Fibroblast of lung (primary cell): ENCODE measurements at regions not wholly inside any gene's neighbourhood (a gene's known extent, or its start where the extent isn't known, plus 50 kb on each side); places are given as distances from the start of the nearest gene placed in this dataset.
A peak's percentile ranks its signal among the peaks of the same experiment; 100 is the strongest.

Source experiments
- DNase-seq, 2 donors: peaks; one replicate each; pipeline versions ENCODE4 v3.0.0 to v3.0.0-alpha.2; 2010; ENCODE audit warnings: low read depth in 2 of 2
- H2AFZ ChIP-seq: 2 replicates; pipeline ENCODE4 v1.5.1; 2012; ENCODE audit warnings: low read length, control low read depth, inconsistent platforms
- H3K27ac ChIP-seq: 2 replicates; pipeline ENCODE4 v1.5.1; 2011; ENCODE audit warnings: low read length, control low read depth; ENCODE audit not compliant: insufficient read depth
- H3K27me3 ChIP-seq: 2 replicates; pipeline ENCODE4 v1.5.1; 2011; ENCODE audit warnings: mild to moderate bottlenecking, low read length; ENCODE audit not compliant: control insufficient read depth, insufficient read depth
- H3K36me3 ChIP-seq: 2 replicates; pipeline ENCODE4 v1.5.1; 2011; ENCODE audit warnings: low read length; ENCODE audit not compliant: control insufficient read depth, insufficient read depth
- H3K4me1 ChIP-seq: 2 replicates; pipeline ENCODE4 v1.5.1; 2011; ENCODE audit warnings: low read length; ENCODE audit not compliant: control insufficient read depth, insufficient read depth; ENCODE audit errors: extremely low read depth
- H3K4me2 ChIP-seq: 2 replicates; pipeline ENCODE4 v1.5.1; 2011; ENCODE audit warnings: low read length, control low read depth; ENCODE audit not compliant: insufficient read depth; ENCODE audit errors: extremely low read depth
- H3K4me3 ChIP-seq, 4 experiments: fragments of 200-600 bp in 1 of 4; sonication (generic) in 1 of 4; replicated peaks in 1 of 4; 2 replicates each; pipeline ENCODE4 v1.5.1; 2011 to 2016; ENCODE audit warnings: low read length in 4 of 4, low read depth in 3 of 4, mild to moderate bottlenecking in 3 of 4, control low read depth in 2 of 4, inconsistent platforms in 1 of 4, mixed read lengths in 1 of 4; ENCODE audit not compliant: insufficient read depth in 1 of 4; ENCODE audit errors: control extremely low read depth in 1 of 4
- H3K79me2 ChIP-seq: 2 replicates; pipeline ENCODE4 v1.5.1; 2012; ENCODE audit warnings: mild to moderate bottlenecking, low read length, inconsistent platforms; ENCODE audit not compliant: control insufficient read depth, insufficient read depth
- H3K9ac ChIP-seq: 2 replicates; pipeline ENCODE4 v1.5.1; 2011; ENCODE audit warnings: mild to moderate bottlenecking, low read length, control low read depth; ENCODE audit not compliant: insufficient read depth
- H3K9me3 ChIP-seq: 2 replicates; pipeline ENCODE4 v1.5.1; 2012; ENCODE audit warnings: low read depth, low read length; ENCODE audit not compliant: control insufficient read depth, insufficient read depth
- H4K20me1 ChIP-seq: 2 replicates; pipeline ENCODE4 v1.5.1; 2011; ENCODE audit warnings: low read length; ENCODE audit not compliant: control insufficient read depth, insufficient read depth; ENCODE audit errors: extremely low read depth
- CTCF ChIP-seq, 2 donors: IDR thresholded peaks in 1 of 2; conservative IDR thresholded peaks in 1 of 2; 1 replicate in 1 of 2; 2 replicates in 1 of 2; pipeline ENCODE4 v1.5.1; 2011 to 2012; ENCODE audit warnings: low read length in 2 of 2, control low read depth in 1 of 2, inconsistent platforms in 1 of 2, low read depth in 1 of 2, mild to moderate bottlenecking in 1 of 2
- EZH2 ChIP-seq: IDR thresholded peaks from 2 replicates; pipeline ENCODE4 v1.5.1; 2012; ENCODE audit warnings: low read length, control low read depth, mild to moderate bottlenecking; ENCODE audit errors: missing control alignments

- no peak for TF ChIP-seq EZH2
- no peak for TF ChIP-seq CTCF (conservative IDR thresholded peaks at IDR 0.05 in 1 of 2, IDR thresholded peaks at IDR 0.05 in 1 of 2; ENCODE audit: low read depth in 1 of 2, low read length in 2 of 2)
- no peak overlapping the region for H2AFZ ChIP-seq
- no peaks in the 10 kb centered on the region for H3K27me3 ChIP-seq
- DNase-seq: peak; percentile 58 to 99
- peak overlapping the region; percentile 32 for H3K4me2 ChIP-seq
- H3K4me1 ChIP-seq: peaks cover 6% of the 10 kb centered on the region
- no peak overlapping the region for H3K4me3 ChIP-seq
- H4K20me1 ChIP-seq: no peaks in the 10 kb centered on the region
- H3K79me2 ChIP-seq: no peaks in the 10 kb centered on the region
- H3K27ac ChIP-seq: no peak overlapping the region
- no peaks in the 10 kb centered on the region for H3K9me3 ChIP-seq
- no peak overlapping the region for H3K9ac ChIP-seq
- H3K36me3 ChIP-seq: no peaks in the 10 kb centered on the region
Measured at GRCh38 chr14:80388980-80389711, 177.8 kb upstream of the DIO2 start.

GRCh38 chr14:80387563-80387981 lies 176.3 kb upstream of the DIO2 start:
- Histone ChIP-seq H3K27me3 (no peaks in the 10 kb centered on the region), H3K4me2 (no peak overlapping the region), H3K36me3 (no peaks in the 10 kb centered on the region), H3K4me3 (no peak overlapping the region), H3K9me3 (no peaks in the 10 kb centered on the region), H3K4me1 (peaks cover 6% of the 10 kb centered on the region), H3K79me2 (no peaks in the 10 kb centered on the region), H3K27ac (no peak overlapping the region), H2AFZ (no peak overlapping the region), H3K9ac (no peak overlapping the region), H4K20me1 (no peaks in the 10 kb centered on the region)
- DNase-seq: peak in 1 of 2 donors; percentile 83
- TF ChIP-seq CTCF (conservative IDR thresholded peaks at IDR 0.05 in 1 of 2, IDR thresholded peaks at IDR 0.05 in 1 of 2; ENCODE audit: low read depth in 1 of 2, low read length in 2 of 2): no peak
- TF ChIP-seq EZH2: no peak

- Histone ChIP-seq H3K27me3 (no peaks in the 10 kb centered on the region), H3K4me3 (no peak overlapping the region), H3K36me3 (no peaks in the 10 kb centered on the region), H3K4me2 (no peak overlapping the region), H3K27ac (no peak overlapping the region), H3K79me2 (no peaks in the 10 kb centered on the region), H2AFZ (no peak overlapping the region), H3K9me3 (no peaks in the 10 kb centered on the region), H3K4me1 (peaks cover 6% of the 10 kb centered on the region), H3K9ac (no peak overlapping the region), H4K20me1 (no peaks in the 10 kb centered on the region)
- DNase-seq: no peak
- TF ChIP-seq CTCF (conservative IDR thresholded peaks at IDR 0.05 in 1 of 2, IDR thresholded peaks at IDR 0.05 in 1 of 2; ENCODE audit: low read depth in 1 of 2, low read length in 2 of 2): no peak
- no peak for TF ChIP-seq EZH2
Measured at GRCh38 chr14:80385336-80385735, 174.0 kb upstream of the DIO2 start.
